Lower leg skin (tissue), 3 donors: ENCODE measurements at regions not wholly inside any gene's neighbourhood (a gene's known extent, or its start where the extent isn't known, plus 50 kb on each side); places are given as distances from the start of the nearest gene placed in this dataset.

ENCODE experiments used
- CTCF ChIP-seq, 3 donors: fragments of 450-650 bp; IDR thresholded peaks; one replicate each; pipeline ENCODE4 v1.5.1; 2016; ENCODE audit warnings: antibody characterized with exemption in 3 of 3, mild to moderate bottlenecking in 3 of 3, moderate library complexity in 2 of 3
- POLR2A ChIP-seq, 2 donors: fragments of 450-650 bp; IDR thresholded peaks; one replicate each; pipeline ENCODE4 v1.6.1; 2016 to 2017; ENCODE audit warnings: antibody characterized with exemption in 2 of 2, mild to moderate bottlenecking in 1 of 2, moderate library complexity in 1 of 2

GRCh38 chr5:133792024-133792423, 176.4 kb downstream of the C5orf15 start:
- TF ChIP-seq CTCF (IDR thresholded peaks at IDR 0.05) (no peak), POLR2A (IDR thresholded peaks at IDR 0.05) (no peak)
